NCI-H345 treated with DMSO at 0.1 percent for 48 hours (cell line): ENCODE measurements at regions not wholly inside any gene's neighbourhood (a gene's known extent, or its start where the extent isn't known, plus 50 kb on each side); places are given as distances from the start of the nearest gene placed in this dataset.
A peak's percentile ranks its signal among the peaks of the same experiment; 100 is the strongest.

ENCODE experiments used
- DNase-seq: peaks from one replicate; lab custom pipeline; 2025; ENCODE audit not compliant: unreplicated experiment; lab: John Stamatoyannopoulos, UW

GRCh38 chr13:74973935-74974879 is 507.8 kb downstream of the TBC1D4 start:
- no peak for DNase-seq

GRCh38 chr13:74969419-74969818 is 512.5 kb downstream of the TBC1D4 start:
- no peak for DNase-seq

- no peak for DNase-seq
These were observed 515.0 kb downstream of the TBC1D4 start for GRCh38 chr13:74966814-74967424.

GRCh38 chr13:74966275-74966674 is 515.7 kb downstream of the TBC1D4 start:
- DNase-seq: no peak

- no peak for DNase-seq
These were observed 536.3 kb downstream of the TBC1D4 start for GRCh38 chr13:74945637-74946036.

- DNase-seq: no peak
These were observed 550.1 kb downstream of the TBC1D4 start for GRCh38 chr13:74931698-74932433.

GRCh38 chr13:74930402-74931165 is 551.4 kb downstream of the TBC1D4 start:
- DNase-seq: no peak

- no peak for DNase-seq
These were observed 552.5 kb downstream of the TBC1D4 start for GRCh38 chr13:74929436-74929835.

GRCh38 chr13:74927823-74928222 is 554.1 kb downstream of the TBC1D4 start:
- DNase-seq: no peak

GRCh38 chr13:74922963-74923362 is 559.0 kb downstream of the TBC1D4 start:
- DNase-seq: no peak

GRCh38 chr13:74921326-74921725 is 560.6 kb downstream of the TBC1D4 start:
- DNase-seq: no peak

GRCh38 chr13:74920920-74921319 is 561.0 kb downstream of the TBC1D4 start:
- DNase-seq: no peak

- DNase-seq: no peak
These were observed 561.6 kb downstream of the TBC1D4 start for GRCh38 chr13:74920361-74920760.

- DNase-seq: peak; percentile 90
These were observed 562.1 kb downstream of the TBC1D4 start for GRCh38 chr13:74919914-74920313.

- DNase-seq: no peak
These were observed 569.1 kb downstream of the TBC1D4 start for GRCh38 chr13:74912898-74913297.

GRCh38 chr13:74910415-74910814 is 571.6 kb downstream of the TBC1D4 start:
- DNase-seq: no peak

GRCh38 chr13:74907788-74908187 is 574.2 kb downstream of the TBC1D4 start:
- DNase-seq: no peak

- no peak for DNase-seq
These were observed 577.4 kb downstream of the TBC1D4 start for GRCh38 chr13:74904556-74904955.

GRCh38 chr13:74895042-74895796 is 586.8 kb downstream of the TBC1D4 start:
- no peak for DNase-seq

GRCh38 chr13:74892096-74892495 is 589.9 kb downstream of the TBC1D4 start:
- DNase-seq: no peak
